ENCODE measurements at regions not wholly inside any gene's neighbourhood (a gene's known extent, or its start where the extent isn't known, plus 50 kb on each side); places are given as distances from the start of the nearest gene placed in this dataset.

DNA sequence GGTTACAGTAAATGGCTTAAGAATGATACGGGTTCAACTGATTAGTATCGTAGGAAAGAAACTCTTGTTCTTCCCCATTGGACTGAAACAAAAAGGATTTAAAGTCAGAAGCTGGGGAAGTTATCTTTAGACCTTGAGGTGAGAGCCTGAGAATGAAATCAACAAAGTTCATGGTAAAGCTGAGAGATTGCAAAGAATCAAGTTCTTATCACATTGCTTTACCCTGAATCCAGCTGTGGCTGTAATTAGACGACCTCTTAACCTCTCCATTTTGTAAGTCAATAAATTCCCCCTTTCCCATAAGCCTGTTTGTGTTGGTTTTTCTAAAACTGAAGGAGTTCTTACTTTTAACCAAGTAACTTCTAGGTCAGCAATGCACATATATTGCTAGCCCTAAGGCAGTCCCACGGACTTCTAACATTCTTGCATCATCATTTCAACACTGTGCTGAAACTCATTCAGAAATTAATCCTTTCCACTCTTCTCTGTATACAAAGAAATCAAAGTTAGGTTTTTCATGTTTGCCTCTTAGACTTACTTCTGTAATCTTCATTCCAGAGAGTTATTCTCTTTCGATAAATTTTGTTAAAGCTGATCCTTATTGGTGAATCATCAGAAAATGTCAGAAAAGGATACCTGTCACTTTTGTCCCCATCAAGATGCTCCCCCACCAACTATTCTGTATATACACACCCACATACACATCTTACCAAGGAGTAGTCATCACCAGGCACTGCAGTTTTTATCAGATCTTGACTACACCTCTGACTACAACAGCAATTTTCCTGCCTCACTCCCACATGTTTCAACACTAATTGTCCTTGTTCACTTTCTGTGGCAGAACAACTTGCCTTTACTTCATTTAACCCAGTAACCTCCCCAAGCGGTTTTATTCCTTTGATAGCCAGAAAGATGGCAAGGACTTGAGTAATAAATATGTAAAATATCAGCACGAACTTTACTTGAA is 77.9 kb upstream of the STK26 start:
- TF ChIP-seq, protein P1, sequence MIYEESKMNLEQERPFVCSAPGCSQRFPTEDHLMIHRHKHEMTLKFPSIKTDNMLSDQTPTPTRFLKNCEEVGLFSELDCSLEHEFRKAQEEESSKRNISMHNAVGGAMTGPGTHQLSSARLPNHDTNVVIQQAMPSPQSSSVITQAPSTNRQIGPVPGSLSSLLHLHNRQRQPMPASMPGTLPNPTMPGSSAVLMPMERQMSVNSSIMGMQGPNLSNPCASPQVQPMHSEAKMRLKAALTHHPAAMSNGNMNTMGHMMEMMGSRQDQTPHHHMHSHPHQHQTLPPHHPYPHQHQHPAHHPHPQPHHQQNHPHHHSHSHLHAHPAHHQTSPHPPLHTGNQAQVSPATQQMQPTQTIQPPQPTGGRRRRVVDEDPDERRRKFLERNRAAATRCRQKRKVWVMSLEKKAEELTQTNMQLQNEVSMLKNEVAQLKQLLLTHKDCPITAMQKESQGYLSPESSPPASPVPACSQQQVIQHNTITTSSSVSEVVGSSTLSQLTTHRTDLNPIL (CRISPR knock-in tag; IDR thresholded peaks at IDR 0.05; ENCODE audit: low read depth), result no peak
- TF ChIP-seq, protein P2, sequence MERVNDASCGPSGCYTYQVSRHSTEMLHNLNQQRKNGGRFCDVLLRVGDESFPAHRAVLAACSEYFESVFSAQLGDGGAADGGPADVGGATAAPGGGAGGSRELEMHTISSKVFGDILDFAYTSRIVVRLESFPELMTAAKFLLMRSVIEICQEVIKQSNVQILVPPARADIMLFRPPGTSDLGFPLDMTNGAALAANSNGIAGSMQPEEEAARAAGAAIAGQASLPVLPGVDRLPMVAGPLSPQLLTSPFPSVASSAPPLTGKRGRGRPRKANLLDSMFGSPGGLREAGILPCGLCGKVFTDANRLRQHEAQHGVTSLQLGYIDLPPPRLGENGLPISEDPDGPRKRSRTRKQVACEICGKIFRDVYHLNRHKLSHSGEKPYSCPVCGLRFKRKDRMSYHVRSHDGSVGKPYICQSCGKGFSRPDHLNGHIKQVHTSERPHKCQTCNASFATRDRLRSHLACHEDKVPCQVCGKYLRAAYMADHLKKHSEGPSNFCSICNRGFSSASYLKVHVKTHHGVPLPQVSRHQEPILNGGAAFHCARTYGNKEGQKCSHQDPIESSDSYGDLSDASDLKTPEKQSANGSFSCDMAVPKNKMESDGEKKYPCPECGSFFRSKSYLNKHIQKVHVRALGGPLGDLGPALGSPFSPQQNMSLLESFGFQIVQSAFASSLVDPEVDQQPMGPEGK (CRISPR knock-in tag; IDR thresholded peaks at IDR 0.05; ENCODE audit: borderline replicate concordance), result no peak
- TF ChIP-seq ZFP3 (CRISPR knock-in tag; IDR thresholded peaks at IDR 0.05) (no peak), SNAI2 (CRISPR knock-in tag; IDR thresholded peaks at IDR 0.05) (no peak), ZNF8 (CRISPR knock-in tag; IDR thresholded peaks at IDR 0.05) (no peak), RARB (CRISPR knock-in tag; IDR thresholded peaks at IDR 0.05) (no peak), ZNF565 (CRISPR knock-in tag; conservative IDR thresholded peaks at IDR 0.05; ENCODE audit: low read depth) (no peak)

Data from SK-N-SH treated with all-trans-retinoic acid at 6 μM for 48 hours (cell line).